HEK293T (cell line): ENCODE measurements at regions not wholly inside any gene's neighbourhood (a gene's known extent, or its start where the extent isn't known, plus 50 kb on each side); places are given as distances from the start of the nearest gene placed in this dataset.
"Not testable (repeated sequence)": the region's sequence is repeated elsewhere in the genome, so short reads cannot be mapped to it uniquely, and the experiment has no call there.

ENCODE experiments used
- CTCF ChIA-PET: fragments of 350-600 bp; formaldehyde crosslinking; extraction: SDS; loops from one replicate; lab custom pipeline; 2021; ENCODE audit warnings: antibody characterized with exemption, inconsistent platforms; lab: Yijun Ruan, JAX
- POLR2A ChIA-PET: fragments of 350-600 bp; formaldehyde crosslinking; extraction: SDS; loops from one replicate; lab custom pipeline; 2020; ENCODE audit warnings: antibody characterized with exemption, inconsistent platforms; lab: Yijun Ruan, JAX
- DNase-seq: peaks from one replicate; pipeline ENCODE4 v3.0.0; 2012; ENCODE audit warnings: mixed read lengths; ENCODE audit errors: extremely low spot score
- ARNT ChIP-seq: fragments of 450-650 bp; IDR thresholded peaks from 2 replicates; pipeline ENCODE4 v1.6.1; 2017; ENCODE audit warnings: mild to moderate bottlenecking
- BHLHE40 ChIP-seq: fragments of 450-650 bp; IDR thresholded peaks from 2 replicates; pipeline ENCODE4 v1.6.1; 2016; ENCODE audit warnings: mild to moderate bottlenecking, moderate library complexity, borderline replicate concordance
- CTBP1 ChIP-seq: fragments of 450-650 bp; IDR thresholded peaks from 2 replicates; pipeline ENCODE4 v1.6.1; 2016; ENCODE audit warnings: borderline replicate concordance
- ELF4 ChIP-seq: fragments of 450-650 bp; IDR thresholded peaks from 2 replicates; pipeline ENCODE4 v1.6.1; 2017; ENCODE audit warnings: antibody characterized with exemption
- FOXA1 ChIP-seq: fragments of 450-650 bp; IDR thresholded peaks from 2 replicates; pipeline ENCODE4 v1.6.1; 2016; ENCODE audit warnings: mild to moderate bottlenecking
- FOXK2 ChIP-seq: fragments of 450-650 bp; IDR thresholded peaks from 2 replicates; pipeline ENCODE4 v1.6.1; 2016; ENCODE audit warnings: mild to moderate bottlenecking
- FOXM1 ChIP-seq: fragments of 450-650 bp; IDR thresholded peaks from 2 replicates; pipeline ENCODE4 v1.6.1; 2017; ENCODE audit warnings: mild to moderate bottlenecking, borderline replicate concordance
- HDGF ChIP-seq: fragments of 450-650 bp; IDR thresholded peaks from 2 replicates; pipeline ENCODE4 v1.6.1; 2017; ENCODE audit warnings: antibody characterized with exemption, borderline replicate concordance
- L3MBTL2 ChIP-seq: fragments of 450-650 bp; conservative IDR thresholded peaks from 2 replicates; pipeline ENCODE4 v1.6.1; 2016; ENCODE audit warnings: mild to moderate bottlenecking
- LEF1 ChIP-seq: fragments of 450-650 bp; IDR thresholded peaks from 2 replicates; pipeline ENCODE4 v1.6.1; 2017; ENCODE audit warnings: mild to moderate bottlenecking, borderline replicate concordance
- NFRKB ChIP-seq: fragments of 450-650 bp; IDR thresholded peaks from 2 replicates; pipeline ENCODE4 v1.6.1; 2016; ENCODE audit warnings: mild to moderate bottlenecking, moderate library complexity
- PKNOX1 ChIP-seq: fragments of 450-650 bp; IDR thresholded peaks from 2 replicates; pipeline ENCODE4 v1.6.1; 2016
- SP1 ChIP-seq: fragments of 450-650 bp; IDR thresholded peaks from 2 replicates; pipeline ENCODE4 v1.6.1; 2017
- SUZ12 ChIP-seq: fragments of 450-650 bp; IDR thresholded peaks from 2 replicates; pipeline ENCODE4 v1.6.1; 2016; ENCODE audit warnings: mild to moderate bottlenecking
- TARDBP ChIP-seq: fragments of 450-650 bp; IDR thresholded peaks from 2 replicates; pipeline ENCODE4 v1.6.1; 2016
- ZNF384 ChIP-seq: fragments of 450-650 bp; IDR thresholded peaks from 2 replicates; pipeline ENCODE4 v1.6.1; 2016

- no peak for TF ChIP-seq TARDBP
- no peak for TF ChIP-seq HDGF
- no peak for TF ChIP-seq LEF1
- TF ChIP-seq NFRKB = no peak
- TF ChIP-seq FOXA1 = no peak
- no peak for TF ChIP-seq FOXM1
- TF ChIP-seq CTBP1 = no peak
- no peak for TF ChIP-seq FOXK2
- TF ChIP-seq BHLHE40 = no peak
- TF ChIP-seq ELF4 = no peak
- TF ChIP-seq ZNF384 = no peak
- TF ChIP-seq PKNOX1 = no peak
- TF ChIP-seq SUZ12 = no peak
- TF ChIP-seq ARNT = no peak
- no peak for TF ChIP-seq L3MBTL2
- no peak for TF ChIP-seq SP1
- POLR2A ChIA-PET = no interaction called here
- CTCF ChIA-PET = no interaction called here
- DNase-seq = no peak
Observed at GRCh38 chr5:159586921-159587320, 256.6 kb upstream of the IL12B start.

GRCh38 chr5:159588941-159589340, 258.7 kb upstream of the IL12B start:
- no peak for DNase-seq
- TF ChIP-seq HDGF (no peak), FOXA1 (no peak), NFRKB (no peak), BHLHE40 (no peak), L3MBTL2 (no peak), TARDBP (no peak), FOXM1 (no peak), PKNOX1 (no peak), FOXK2 (no peak), CTBP1 (no peak), LEF1 (no peak), SP1 (no peak)
- ChIA-PET CTCF (no interaction called here), POLR2A (no interaction called here)

GRCh38 chr5:159593518-159594073, 263.3 kb upstream of the IL12B start:
- TF ChIP-seq HDGF (no peak), PKNOX1 (no peak), BHLHE40 (no peak), ARNT (no peak), CTBP1 (no peak), TARDBP (no peak)
- ChIA-PET POLR2A (no interaction called here), CTCF (no interaction called here)
- no peak for DNase-seq

GRCh38 chr5:159595561-159595960, 265.3 kb upstream of the IL12B start:
- POLR2A ChIA-PET, DNase-seq, CTCF ChIA-PET: not testable (repeated sequence)

GRCh38 chr5:159601216-159601615, 270.9 kb upstream of the IL12B start:
- CTCF ChIA-PET = no interaction called here
- no peak for DNase-seq

GRCh38 chr5:159602434-159602833, 272.1 kb upstream of the IL12B start:
- no peak for TF ChIP-seq ELF4
- no peak for TF ChIP-seq HDGF
- TF ChIP-seq PKNOX1 = no peak
- no peak for TF ChIP-seq CTBP1
- no peak for TF ChIP-seq SUZ12
- no peak for TF ChIP-seq LEF1
- TF ChIP-seq BHLHE40 = no peak
- no peak for TF ChIP-seq FOXM1
- ChIA-PET CTCF (no interaction called here), POLR2A (no interaction called here)
- DNase-seq = no peak

More at GRCh38 chr5:159601216-159601615, 270.9 kb upstream of the IL12B start:
- POLR2A ChIA-PET = no interaction called here
- no peak for TF ChIP-seq FOXA1
- no peak for TF ChIP-seq FOXM1
- no peak for TF ChIP-seq PKNOX1
- no peak for TF ChIP-seq ZNF384
- no peak for TF ChIP-seq NFRKB
- TF ChIP-seq CTBP1 = no peak
- no peak for TF ChIP-seq TARDBP
- no peak for TF ChIP-seq ARNT
- no peak for TF ChIP-seq L3MBTL2
- no peak for TF ChIP-seq SP1
- TF ChIP-seq SUZ12 = no peak
- TF ChIP-seq BHLHE40 = no peak
- no peak for TF ChIP-seq FOXK2
- no peak for TF ChIP-seq ELF4
